ENCODE measurements at regions not wholly inside any gene's neighbourhood (a gene's known extent, or its start where the extent isn't known, plus 50 kb on each side); places are given as distances from the start of the nearest gene placed in this dataset.

DNA sequence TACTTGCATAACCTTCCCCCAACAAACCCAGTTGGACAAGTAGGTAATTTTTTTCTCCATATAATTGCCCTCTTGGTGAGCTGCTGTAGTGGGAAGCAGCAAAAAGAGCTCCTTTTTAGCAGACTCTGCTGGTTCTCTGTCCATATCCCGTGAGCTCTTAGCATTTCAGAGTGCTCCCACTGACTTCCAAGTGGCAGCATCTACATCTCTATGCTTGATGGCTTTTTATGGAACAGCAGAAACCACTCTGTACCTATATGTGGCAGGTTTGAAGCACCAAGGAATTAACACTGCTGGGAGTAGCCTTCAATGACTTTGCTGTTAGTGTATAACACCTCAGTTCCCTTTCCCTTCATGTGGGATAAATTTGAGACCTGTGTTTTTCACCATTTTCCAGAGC is 168.4 kb upstream of the NHS start:
- DNase-seq: no peak

GRCh38 chrX:17214962-17215361 is 160.0 kb upstream of the NHS start:
- DNase-seq: no peak

- no peak for DNase-seq
Observed at GRCh38 chrX:17226736-17227135, 148.3 kb upstream of the NHS start.

- DNase-seq: no peak
Observed at GRCh38 chrX:17237146-17237545, 137.9 kb upstream of the NHS start.

GRCh38 chrX:17242470-17242869 is 132.5 kb upstream of the NHS start:
- peak; percentile 14 for DNase-seq

DNA sequence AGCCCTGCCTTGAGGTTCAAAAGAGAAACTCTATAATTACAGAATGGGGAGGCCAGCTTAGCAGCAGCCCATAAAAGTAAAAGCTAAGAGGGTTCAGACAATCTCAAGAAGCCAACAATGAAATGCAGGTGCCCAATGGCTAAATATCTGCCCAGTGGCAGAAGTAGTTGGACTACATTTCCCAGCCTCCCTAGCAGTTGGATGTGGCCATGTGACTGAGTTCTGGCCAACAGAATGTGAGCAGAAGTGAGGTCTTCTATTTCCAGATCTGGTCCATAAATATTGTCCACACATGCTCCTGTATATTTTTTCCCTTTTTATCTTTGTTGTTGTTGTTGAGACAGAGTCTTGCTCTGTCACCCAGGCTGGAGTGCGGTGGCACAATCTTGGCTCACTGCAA is 127.9 kb upstream of the NHS start:
- DNase-seq: no peak

DNA sequence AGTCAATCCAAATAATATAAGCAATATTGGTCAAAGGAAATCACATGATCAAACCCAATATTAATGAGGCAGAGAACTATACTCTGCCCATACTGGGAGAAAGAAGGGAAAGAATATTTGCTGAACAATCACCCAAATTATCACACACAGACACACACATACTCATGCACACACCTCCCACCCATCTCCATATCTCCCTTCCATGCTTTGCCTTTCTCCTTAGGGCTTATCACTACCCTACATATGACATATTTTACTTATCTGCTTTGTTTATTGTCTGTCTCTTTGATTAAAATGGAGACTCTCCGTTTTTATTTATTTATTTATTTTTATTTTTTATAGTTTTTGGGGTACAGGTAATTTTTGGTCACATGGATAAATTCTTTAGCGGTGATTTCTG is 112.9 kb upstream of the NHS start:
- DNase-seq: no peak

DNA sequence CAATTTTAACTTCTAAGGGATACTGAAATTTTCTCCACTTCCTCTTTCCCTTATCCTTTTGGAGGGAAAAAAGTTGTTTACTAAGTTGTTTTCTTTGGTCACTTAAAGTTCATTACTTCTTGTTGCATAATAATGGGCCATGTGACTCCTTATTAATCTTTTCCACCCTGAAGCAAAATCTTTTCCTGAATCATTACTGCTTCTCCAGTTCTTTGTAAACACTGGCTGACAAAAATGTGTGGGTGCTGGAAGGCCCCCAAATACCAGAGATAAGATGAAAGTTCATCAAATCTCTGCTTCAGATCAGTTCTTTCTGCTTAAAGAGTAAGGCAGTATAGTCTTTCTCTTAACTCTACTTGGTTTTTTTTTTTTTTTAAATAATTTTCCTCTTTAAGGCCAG is 108.9 kb upstream of the NHS start:
- no peak for DNase-seq

DNA sequence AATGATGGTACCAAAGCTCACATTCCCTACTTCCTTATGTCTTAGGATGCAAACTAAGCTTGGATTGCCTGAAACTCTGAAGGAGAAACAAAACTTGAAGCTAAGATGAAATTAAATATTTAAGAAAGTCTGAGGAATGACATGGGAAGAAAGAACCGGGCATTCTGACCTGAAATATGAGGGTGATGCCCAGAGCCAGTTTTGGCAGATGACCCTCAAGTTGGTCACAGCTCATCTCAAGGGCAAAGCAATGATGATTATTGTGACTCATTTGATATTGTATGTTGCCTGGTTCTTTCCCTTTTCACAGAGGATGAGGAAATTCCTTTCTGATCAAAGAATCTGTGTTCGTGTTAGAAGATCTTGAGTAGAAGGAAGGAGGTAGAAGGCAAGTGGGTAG is 96.0 kb upstream of the NHS start:
- no peak for DNase-seq

GRCh38 chrX:17285983-17286382 is 89.0 kb upstream of the NHS start:
- DNase-seq: no peak

DNA sequence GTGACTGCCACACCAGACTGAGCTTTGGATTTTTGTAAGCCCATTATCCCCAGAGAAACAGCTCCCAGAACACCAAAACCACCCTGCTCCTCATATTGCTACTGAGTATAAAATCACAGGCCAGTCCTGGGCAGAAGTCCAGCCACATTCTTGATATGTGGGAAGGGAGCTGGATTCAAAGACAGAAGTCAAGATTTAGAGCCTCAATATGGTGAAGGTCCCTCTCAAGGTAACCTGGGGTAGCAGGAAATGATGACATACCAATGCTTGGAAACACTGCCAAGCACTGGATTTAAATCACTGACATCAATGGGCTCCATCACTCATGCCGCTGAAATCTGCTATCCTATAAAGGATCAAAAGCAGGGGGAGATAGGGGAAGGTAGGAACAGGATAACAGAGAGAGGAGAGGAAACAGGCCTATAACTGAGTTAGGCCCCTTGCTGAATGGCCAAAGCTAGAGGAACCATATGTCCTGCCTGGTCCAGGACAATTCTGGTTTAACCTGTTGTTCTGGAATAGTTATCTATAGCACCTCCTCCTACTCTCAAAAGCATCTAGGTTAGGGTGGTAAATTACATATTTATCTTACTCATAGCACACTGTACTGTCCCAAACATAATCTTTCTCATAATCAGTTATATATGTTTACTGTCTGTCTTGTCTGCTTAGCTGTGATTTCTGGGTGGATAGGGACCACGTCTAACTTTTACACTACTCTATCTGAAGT is 83.7 kb upstream of the NHS start:
- no peak for DNase-seq

DNA sequence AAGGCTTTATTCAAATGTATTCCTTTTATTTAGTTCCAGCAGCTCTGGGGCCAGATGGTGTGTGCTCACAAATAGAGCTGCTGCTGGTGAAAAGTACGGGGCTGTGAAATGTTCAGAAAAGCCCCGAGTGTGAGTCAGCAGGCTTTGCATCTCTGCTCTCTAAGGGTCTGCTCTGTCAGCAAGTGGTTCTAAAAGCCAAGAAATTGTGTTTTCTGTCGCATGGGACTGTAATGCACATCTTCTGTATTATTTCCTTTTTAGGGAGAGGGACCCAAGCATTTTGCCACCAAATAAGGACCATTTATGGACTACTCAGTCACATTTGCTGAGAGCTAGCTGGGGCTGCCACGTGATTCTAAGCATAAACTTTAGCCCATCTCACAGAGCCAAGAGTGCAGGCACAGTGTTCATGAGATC is 82.9 kb upstream of the NHS start:
- no peak for DNase-seq

DNA sequence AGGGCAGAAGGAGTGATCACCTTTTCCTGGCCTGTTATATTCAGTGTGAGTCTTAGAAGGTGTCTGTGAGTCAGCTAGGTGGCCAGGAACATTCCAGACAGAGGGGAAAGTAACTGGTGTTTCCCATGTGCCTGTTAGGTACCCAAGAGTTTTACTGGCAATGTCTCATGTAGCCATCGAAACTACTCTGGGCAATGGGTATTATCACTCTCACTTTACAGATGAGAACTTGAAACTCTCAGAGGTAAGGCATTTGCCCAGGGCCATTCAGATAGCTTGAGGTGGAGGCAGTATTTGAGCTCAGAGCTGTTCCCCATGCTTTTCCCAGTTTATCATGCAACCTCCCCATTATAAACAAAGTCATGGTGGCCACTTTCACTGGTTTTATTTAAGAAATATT is 80.4 kb upstream of the NHS start:
- no peak for DNase-seq

- DNase-seq: no peak
Observed at GRCh38 chrX:17295791-17296190, 79.2 kb upstream of the NHS start.

- DNase-seq: no peak
Observed at GRCh38 chrX:17298564-17298963, 76.4 kb upstream of the NHS start.

GRCh38 chrX:17299206-17299605 is 75.8 kb upstream of the NHS start:
- DNase-seq: no peak

DNA sequence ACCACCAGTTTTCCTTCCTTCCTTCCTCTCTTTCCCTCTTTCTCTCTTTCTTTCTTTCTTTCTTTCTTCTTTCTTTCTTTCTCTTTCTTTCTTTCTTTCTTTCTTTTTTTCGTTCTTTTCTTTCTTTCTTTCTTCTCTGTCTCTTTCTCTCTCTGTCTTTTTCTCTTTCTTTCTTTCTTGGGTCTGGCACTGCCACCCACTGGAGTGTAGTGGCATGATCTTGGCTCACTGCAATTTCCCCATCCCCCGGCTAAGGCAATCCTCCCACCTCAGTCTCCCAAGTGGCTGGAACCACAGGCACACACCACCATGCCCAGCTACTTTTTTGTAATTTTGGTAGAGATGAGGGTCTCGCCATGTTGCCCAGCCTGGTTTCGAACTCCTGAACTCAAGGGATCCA is 51.6 kb upstream of the NHS start:
- DNase-seq: no peak
